ENCODE measurements at regions not wholly inside any gene's neighbourhood (a gene's known extent, or its start where the extent isn't known, plus 50 kb on each side); places are given as distances from the start of the nearest gene placed in this dataset.

DNA sequence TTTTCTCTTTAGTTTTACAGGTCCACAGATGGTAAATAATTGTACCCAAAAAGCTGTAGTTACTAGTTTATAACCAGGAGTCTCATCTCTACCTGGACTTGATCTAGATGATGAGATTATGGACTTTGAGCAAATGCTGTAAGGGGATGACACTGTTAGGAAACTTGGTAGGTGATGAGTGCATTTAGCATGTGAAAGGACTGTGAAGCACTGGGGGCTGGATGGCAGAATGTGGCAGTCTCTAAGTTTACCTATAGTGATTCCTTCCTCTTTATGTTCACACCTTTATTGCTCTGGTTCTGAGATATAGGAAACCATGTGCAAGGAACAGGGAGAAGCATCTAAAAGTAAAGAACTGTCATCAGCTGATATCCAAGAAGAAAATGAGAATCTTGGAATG, 230.7 kb upstream of the CHORDC1 start:
- no peak overlapping the region for H3K4me3 ChIP-seq (ENCODE audit: low read depth in 2 of 2, low read length in 1 of 2)
- no peaks in the 10 kb centered on the region for H3K27me3 ChIP-seq (ENCODE audit: insufficient read depth)
- DNase-seq: no peak
- no peak overlapping the region for H3K9ac ChIP-seq
- H3K79me2 ChIP-seq (ENCODE audit: insufficient read depth): no peaks in the 10 kb centered on the region
- no peak for TF ChIP-seq RCOR1 (IDR thresholded peaks at IDR 0.05; ENCODE audit: low read length)
- no peak for TF ChIP-seq TCF12 (IDR thresholded peaks at IDR 0.05)
- TF ChIP-seq NRF1 (IDR thresholded peaks at IDR 0.05; ENCODE audit: low read depth, low read length): no peak
- TF ChIP-seq, protein P1, sequence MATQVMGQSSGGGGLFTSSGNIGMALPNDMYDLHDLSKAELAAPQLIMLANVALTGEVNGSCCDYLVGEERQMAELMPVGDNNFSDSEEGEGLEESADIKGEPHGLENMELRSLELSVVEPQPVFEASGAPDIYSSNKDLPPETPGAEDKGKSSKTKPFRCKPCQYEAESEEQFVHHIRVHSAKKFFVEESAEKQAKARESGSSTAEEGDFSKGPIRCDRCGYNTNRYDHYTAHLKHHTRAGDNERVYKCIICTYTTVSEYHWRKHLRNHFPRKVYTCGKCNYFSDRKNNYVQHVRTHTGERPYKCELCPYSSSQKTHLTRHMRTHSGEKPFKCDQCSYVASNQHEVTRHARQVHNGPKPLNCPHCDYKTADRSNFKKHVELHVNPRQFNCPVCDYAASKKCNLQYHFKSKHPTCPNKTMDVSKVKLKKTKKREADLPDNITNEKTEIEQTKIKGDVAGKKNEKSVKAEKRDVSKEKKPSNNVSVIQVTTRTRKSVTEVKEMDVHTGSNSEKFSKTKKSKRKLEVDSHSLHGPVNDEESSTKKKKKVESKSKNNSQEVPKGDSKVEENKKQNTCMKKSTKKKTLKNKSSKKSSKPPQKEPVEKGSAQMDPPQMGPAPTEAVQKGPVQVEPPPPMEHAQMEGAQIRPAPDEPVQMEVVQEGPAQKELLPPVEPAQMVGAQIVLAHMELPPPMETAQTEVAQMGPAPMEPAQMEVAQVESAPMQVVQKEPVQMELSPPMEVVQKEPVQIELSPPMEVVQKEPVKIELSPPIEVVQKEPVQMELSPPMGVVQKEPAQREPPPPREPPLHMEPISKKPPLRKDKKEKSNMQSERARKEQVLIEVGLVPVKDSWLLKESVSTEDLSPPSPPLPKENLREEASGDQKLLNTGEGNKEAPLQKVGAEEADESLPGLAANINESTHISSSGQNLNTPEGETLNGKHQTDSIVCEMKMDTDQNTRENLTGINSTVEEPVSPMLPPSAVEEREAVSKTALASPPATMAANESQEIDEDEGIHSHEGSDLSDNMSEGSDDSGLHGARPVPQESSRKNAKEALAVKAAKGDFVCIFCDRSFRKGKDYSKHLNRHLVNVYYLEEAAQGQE (IDR thresholded peaks at IDR 0.05; ENCODE audit: low read depth, low read length): no peak
- TF ChIP-seq USF1 (IDR thresholded peaks at IDR 0.05; ENCODE audit: borderline replicate concordance, low read depth): no peak
- TF ChIP-seq FOSL2 (IDR thresholded peaks at IDR 0.05; ENCODE audit: borderline replicate concordance, low read depth): no peak
- no peak for TF ChIP-seq GABPA (IDR thresholded peaks at IDR 0.05; ENCODE audit: low read depth)
- no peak for TF ChIP-seq RFX5 (IDR thresholded peaks at IDR 0.05; ENCODE audit: low read length)
- no peak for TF ChIP-seq GATA2 (CRISPR knock-in tag; IDR thresholded peaks at IDR 0.05)
- no peak for TF ChIP-seq MXI1 (IDR thresholded peaks at IDR 0.05; ENCODE audit: low read depth, low read length)
- TF ChIP-seq, protein P2, sequence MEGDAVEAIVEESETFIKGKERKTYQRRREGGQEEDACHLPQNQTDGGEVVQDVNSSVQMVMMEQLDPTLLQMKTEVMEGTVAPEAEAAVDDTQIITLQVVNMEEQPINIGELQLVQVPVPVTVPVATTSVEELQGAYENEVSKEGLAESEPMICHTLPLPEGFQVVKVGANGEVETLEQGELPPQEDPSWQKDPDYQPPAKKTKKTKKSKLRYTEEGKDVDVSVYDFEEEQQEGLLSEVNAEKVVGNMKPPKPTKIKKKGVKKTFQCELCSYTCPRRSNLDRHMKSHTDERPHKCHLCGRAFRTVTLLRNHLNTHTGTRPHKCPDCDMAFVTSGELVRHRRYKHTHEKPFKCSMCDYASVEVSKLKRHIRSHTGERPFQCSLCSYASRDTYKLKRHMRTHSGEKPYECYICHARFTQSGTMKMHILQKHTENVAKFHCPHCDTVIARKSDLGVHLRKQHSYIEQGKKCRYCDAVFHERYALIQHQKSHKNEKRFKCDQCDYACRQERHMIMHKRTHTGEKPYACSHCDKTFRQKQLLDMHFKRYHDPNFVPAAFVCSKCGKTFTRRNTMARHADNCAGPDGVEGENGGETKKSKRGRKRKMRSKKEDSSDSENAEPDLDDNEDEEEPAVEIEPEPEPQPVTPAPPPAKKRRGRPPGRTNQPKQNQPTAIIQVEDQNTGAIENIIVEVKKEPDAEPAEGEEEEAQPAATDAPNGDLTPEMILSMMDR (IDR thresholded peaks at IDR 0.05): no peak
- TF ChIP-seq YY1 (IDR thresholded peaks at IDR 0.05; ENCODE audit: low read depth): no peak
- H2AFZ ChIP-seq (ENCODE audit: low read depth): no peak overlapping the region
- H3K4me2 ChIP-seq: no peak overlapping the region
- CTCF ChIA-PET: no interaction called here
- no peak overlapping the region for H3K27ac ChIP-seq (ENCODE audit: low read depth in 2 of 2, low read length in 1 of 2)
- H4K20me1 ChIP-seq (ENCODE audit: insufficient read depth): no peaks in the 10 kb centered on the region
- POLR2A ChIA-PET: no interaction called here
- H3K36me3 ChIP-seq (replicated peaks in 1 of 2; ENCODE audit: control insufficient read depth in 1 of 2, insufficient read depth in 2 of 2, low read length in 1 of 2): no peaks in the 10 kb centered on the region
- no peaks in the 10 kb centered on the region for H3K9me2 ChIP-seq
- H3K9me3 ChIP-seq: no peaks in the 10 kb centered on the region
- no peaks in the 10 kb centered on the region for H3F3A ChIP-seq (replicated peaks; ENCODE audit: insufficient read depth)
- no peaks in the 10 kb centered on the region for H3K4me1 ChIP-seq (ENCODE audit: control insufficient read depth in 1 of 2, insufficient read depth in 2 of 2, low read depth in 1 of 2, low read length in 1 of 2)

- no peak for TF ChIP-seq FOXM1 (IDR thresholded peaks at IDR 0.05; ENCODE audit: low read depth)
- peak in 1 of 2 experiments; percentile 76; a peak in 2 of 4 replicates for TF ChIP-seq EP300 (IDR thresholded peaks at IDR 0.05; ENCODE audit: borderline replicate concordance in 1 of 2, low read depth in 1 of 2, low read length in 1 of 2)
- H3K4me3 ChIP-seq (ENCODE audit: low read depth in 2 of 2, low read length in 1 of 2): no peak overlapping the region
- peak overlapping the region; percentile 18 to 34; a peak in 2 of 4 replicates for H3K27ac ChIP-seq (ENCODE audit: low read depth in 2 of 2, low read length in 1 of 2)
- no peaks in the 10 kb centered on the region for H3F3A ChIP-seq (replicated peaks; ENCODE audit: insufficient read depth)
- no peaks in the 10 kb centered on the region for H3K9me2 ChIP-seq
- H2AFZ ChIP-seq (ENCODE audit: low read depth): no peak overlapping the region
- ChIA-PET CTCF (no interaction called here), POLR2A (no interaction called here)
- DNase-seq: peak; percentile 11
- WGBS (ENCODE audit: low lambda C conversion rate): 24% methylated on average over 2 of the region's 2 CpGs
- H3K4me1 ChIP-seq (ENCODE audit: control insufficient read depth in 1 of 2, insufficient read depth in 2 of 2, low read depth in 1 of 2, low read length in 1 of 2): no peaks in the 10 kb centered on the region; a peak in 1 of 4 replicates
- H3K36me3 ChIP-seq (replicated peaks in 1 of 2; ENCODE audit: control insufficient read depth in 1 of 2, insufficient read depth in 2 of 2, low read length in 1 of 2): no peaks in the 10 kb centered on the region
- no peaks in the 10 kb centered on the region for H3K9me3 ChIP-seq
- H4K20me1 ChIP-seq (ENCODE audit: insufficient read depth): no peaks in the 10 kb centered on the region
- H3K79me2 ChIP-seq (ENCODE audit: insufficient read depth): no peaks in the 10 kb centered on the region
- H3K4me2 ChIP-seq: no peak overlapping the region
- no peak overlapping the region for H3K9ac ChIP-seq
- no peaks in the 10 kb centered on the region for H3K27me3 ChIP-seq (ENCODE audit: insufficient read depth)
Measured at GRCh38 chr11:90449606-90450005, 226.8 kb upstream of the CHORDC1 start.

All from SK-N-SH (cell line).